OCI-LY7 (cell line): ENCODE measurements at regions not wholly inside any gene's neighbourhood (a gene's known extent, or its start where the extent isn't known, plus 50 kb on each side); places are given as distances from the start of the nearest gene placed in this dataset.

Source experiments
- EZH2phosphoT487 ChIP-seq: fragments of 200-600 bp; sonication (generic); IDR thresholded peaks from 2 replicates; pipeline ENCODE4 v1.6.1; 2018; ENCODE audit warnings: low read depth, borderline replicate concordance, mild to moderate bottlenecking, mixed run types, antibody characterized with exemption, low read length, moderate library complexity, mixed read lengths
- TF ChIP-seq, protein P1 (sequence below): fragments of 200-600 bp; sonication (generic); conservative IDR thresholded peaks from 2 replicates; pipeline ENCODE4 v1.5.1; 2014; ENCODE audit warnings: mild to moderate bottlenecking, antibody characterized with exemption, low read length, moderate library complexity, mixed read lengths

DNA sequence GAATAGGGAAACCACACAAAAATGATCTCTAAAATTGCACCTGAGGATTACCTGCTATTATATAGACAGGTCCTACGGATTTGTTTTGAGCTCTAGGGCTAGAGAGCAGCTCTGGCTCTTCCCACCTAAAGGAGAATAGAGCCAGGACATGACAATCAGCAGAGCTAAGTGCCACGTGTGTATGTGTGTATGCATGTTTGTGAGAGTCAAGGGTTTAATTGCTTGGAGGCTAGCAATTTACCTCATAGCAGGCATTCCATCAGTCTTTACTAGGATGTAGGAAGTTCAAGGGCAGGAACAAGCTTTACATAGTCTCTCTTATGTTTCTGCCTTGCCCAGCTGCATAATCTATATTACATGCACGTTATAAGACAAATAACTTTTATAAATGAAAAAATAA, 498.2 kb downstream of the NSUN3 start:
- TF ChIP-seq, protein P1, sequence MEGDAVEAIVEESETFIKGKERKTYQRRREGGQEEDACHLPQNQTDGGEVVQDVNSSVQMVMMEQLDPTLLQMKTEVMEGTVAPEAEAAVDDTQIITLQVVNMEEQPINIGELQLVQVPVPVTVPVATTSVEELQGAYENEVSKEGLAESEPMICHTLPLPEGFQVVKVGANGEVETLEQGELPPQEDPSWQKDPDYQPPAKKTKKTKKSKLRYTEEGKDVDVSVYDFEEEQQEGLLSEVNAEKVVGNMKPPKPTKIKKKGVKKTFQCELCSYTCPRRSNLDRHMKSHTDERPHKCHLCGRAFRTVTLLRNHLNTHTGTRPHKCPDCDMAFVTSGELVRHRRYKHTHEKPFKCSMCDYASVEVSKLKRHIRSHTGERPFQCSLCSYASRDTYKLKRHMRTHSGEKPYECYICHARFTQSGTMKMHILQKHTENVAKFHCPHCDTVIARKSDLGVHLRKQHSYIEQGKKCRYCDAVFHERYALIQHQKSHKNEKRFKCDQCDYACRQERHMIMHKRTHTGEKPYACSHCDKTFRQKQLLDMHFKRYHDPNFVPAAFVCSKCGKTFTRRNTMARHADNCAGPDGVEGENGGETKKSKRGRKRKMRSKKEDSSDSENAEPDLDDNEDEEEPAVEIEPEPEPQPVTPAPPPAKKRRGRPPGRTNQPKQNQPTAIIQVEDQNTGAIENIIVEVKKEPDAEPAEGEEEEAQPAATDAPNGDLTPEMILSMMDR: no peak
- TF ChIP-seq EZH2phosphoT487: no peak
